Occipital lobe (tissue), 1 donor: ENCODE measurements at regions not wholly inside any gene's neighbourhood (a gene's known extent, or its start where the extent isn't known, plus 50 kb on each side); places are given as distances from the start of the nearest gene placed in this dataset.

Source experiments
- DNase-seq: peaks from one replicate; lab custom pipeline; 2025; lab: John Stamatoyannopoulos, UW

DNA sequence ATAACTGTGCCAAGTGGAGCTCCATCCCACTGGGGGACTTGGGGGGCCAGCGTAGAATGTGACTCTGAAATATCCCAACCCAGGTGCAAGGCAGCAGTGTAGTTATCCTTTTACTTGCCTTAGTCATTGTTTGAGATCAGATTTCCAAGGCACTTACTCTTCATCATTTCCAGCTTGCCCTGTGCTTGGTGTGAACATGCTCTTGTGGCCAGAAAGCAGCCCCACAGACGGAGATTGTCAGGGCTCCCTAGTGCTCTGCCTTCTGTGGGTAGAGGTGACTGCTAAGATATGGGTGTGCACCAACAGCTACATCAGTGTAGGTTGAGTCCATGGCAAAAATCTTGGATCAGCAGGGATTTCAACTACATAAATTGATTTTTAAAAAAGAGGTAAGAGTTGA is 2010.0 kb upstream of the PIK3C3 start:
- DNase-seq: no peak

DNA sequence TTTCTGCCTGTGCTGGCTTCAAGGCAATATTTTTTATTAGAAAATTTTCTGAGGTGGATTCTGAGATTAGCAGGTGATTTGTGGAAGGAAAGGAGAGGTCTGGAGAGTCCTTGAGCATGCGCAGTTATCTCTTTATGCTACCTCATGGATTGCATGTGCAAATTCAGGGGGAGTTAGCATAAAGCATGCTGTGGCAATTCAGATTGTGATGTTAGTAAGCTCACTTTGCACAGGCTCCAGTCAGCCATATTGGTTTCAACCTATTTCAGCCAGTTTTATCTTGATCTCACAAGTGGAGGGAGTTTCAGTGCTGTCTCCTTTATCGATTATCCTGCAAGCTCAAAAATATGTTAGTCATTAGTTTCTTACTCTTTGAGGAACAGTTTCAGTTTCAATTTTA is 2012.3 kb upstream of the PIK3C3 start:
- DNase-seq: no peak

DNA sequence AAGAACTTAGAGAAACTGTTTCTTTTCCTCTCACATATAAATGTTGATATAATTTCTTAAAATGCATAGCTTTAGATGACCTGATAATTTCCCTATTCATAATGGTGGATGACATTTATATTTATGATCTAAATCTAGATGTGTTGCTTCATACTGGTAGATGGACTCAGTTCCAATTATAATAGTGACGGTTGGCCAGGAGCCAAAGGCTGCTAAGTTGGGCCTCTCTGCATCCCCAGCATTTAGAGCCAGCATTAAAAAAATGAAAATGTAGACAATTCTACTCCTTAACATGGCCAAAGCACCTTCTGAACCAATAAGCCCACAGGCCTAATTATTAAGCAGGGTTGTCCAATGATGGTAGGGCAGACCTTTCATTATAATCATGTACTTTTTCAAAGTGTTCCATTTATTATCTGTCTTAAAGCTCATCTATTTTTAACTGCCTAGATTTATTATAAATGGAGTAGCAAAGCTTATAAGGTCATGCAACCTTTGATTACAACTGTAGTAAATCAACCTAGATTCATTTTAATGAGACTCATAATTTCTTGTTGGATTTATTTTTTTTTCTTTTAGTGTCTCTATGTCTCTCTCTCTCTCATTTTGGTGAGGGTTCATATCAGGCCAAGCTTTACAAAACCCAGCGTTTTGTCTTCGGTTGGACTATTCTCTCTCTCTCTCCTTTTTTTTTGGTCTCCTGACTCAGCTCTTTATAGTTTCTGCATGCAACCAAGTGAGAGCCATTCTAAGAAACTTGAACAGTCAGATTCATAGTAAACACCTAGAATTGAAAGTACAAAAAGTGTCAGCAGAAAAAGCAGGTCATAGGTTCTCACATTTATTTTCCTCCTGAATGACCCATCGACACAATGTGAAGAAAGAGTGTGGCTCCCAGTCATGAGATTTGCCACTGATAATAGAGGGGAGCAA is 2016.1 kb upstream of the PIK3C3 start:
- DNase-seq: no peak

DNA sequence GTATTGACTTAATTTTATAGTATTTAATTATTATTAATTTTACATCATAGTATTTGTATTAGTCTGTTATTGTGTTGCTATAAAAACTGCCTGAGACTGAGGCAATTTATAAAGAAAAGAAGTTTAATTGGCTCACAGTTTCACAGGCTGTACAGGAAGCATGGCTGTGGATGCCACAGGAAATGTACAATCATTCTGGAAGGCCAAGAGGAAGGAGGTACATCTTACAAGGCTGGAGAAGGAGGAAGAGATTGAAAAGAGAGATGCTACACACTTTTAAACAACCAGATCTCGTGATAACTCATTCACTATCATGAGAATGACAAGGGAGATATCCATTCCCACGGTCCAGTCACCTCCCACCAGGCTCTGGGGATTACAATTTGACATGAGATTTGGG is 2019.4 kb upstream of the PIK3C3 start:
- DNase-seq: no peak

DNA sequence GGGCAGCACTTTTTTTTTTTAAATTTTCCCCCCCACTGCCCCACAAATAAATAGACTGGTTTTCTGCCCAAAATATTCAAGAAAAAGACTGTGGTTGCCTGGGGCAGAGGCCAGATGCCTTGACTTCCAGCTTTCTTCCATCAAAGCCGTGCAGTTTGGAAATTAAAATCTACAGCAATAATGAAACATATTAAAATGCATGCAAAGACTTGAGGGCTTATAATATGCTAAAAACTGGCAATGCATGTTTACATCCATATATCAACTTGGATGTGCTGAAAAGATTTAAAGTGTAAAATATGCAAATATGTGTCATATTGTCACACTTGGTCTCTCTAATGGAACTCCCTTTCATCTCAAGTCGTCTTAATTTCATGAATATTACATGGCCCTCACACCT is 2036.2 kb upstream of the PIK3C3 start:
- no peak for DNase-seq

DNA sequence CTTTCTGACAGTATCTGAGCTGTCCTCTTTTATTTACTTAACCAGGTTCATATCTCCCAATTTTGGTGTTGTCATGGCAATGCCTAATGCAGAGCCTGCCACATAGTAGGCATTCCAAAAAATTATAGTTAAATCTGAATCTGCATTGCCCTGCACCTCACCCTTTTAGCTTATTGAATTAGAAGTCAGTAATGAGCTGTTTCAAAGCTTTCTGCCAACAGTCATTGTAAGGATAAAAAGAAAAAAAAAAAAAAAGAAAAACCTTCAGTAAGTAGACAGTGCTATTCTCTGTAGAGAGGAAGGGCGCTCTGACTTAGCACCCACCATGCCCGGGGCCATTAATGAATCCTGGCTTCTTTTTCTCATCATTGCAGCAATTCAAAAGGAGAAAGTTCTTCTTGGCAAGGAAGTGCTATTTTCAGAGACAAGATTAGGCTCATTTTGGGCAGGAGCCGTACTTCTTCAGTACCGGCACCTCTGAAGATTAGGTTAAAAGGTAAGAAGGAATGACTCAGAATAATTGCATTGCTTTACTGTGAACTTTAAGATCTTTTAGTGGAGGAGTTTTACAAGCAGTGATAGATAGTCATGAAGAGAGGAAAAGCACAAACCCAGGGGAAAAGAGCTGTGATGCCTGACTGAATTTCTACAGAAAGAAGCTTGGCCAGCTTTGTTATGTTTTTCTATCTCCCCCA is 2041.2 kb upstream of the PIK3C3 start:
- no peak for DNase-seq

DNA sequence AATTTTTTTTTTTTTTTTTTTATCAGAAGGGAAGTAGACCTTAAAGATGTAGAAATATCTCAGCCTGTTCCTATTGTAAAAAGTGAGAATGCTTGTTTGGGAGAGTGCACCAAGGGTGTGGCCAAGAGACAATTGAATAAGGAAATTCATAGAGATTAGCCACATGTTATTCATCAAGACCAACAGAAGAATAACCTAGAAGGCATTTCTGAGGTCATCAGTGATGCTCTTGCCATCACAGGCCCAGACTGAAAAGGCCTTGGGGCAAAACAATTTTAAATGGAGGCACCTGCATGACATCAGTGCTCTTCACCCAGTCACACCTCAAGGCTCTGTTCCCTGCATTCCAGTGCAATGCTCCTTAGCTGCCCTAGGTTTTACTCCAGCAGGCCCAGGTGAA is 2043.3 kb upstream of the PIK3C3 start:
- no peak for DNase-seq

DNA sequence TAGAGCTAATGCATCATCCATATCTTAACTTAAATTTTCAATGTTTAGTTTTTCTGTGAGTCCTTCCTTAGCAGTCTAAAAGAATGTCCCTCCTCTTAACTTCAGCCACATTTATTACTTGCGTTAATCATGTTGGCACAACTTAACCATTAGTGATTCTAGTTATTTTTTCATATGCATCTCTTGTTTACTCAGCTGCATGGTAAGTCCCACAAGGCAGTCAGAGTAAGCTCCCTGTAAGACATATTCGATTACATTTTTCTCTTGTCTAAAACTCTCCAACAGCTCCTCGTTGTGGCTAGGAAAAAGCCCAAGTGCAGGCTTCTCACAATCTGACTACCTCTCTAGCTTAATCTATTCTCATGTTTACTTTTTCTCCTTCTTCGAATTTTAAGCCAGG is 2045.3 kb upstream of the PIK3C3 start:
- no peak for DNase-seq

DNA sequence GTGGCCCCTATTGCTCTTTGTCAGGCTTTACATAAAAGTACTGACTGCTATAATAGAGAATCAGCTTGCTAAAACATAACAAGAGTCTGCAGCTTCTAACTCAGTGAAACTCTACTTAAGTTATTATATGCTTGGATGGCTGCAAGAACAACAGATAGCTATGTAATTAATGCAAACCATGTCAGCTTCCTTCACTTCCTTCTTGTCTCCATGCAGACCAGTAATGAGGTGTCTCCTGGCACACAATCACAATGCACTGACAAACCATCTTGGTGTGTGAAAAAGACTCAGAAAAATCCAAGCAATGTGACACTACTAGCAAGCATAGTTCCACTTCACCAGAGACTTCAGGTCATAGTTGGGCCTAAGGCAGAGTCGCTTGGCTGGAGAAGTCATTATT is 2068.9 kb upstream of the PIK3C3 start:
- no peak for DNase-seq

DNA sequence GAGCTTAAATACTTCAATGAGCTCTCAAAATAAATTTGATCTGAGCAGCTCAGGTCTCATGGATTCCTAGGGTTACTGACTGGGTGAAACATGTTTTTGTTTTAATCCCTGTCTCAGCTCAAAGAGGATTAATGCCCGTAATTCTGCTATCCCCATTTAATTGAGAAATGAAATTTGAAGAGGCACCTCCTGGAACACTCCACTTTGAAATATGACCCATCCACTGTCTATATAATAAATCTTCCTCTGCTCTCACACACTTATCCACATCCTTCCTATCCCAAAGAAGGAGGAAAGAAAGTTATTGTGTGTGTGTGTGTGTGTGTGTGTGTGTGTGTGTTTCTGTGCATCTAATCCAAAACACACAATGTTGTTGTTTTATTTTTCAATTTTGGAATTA is 2082.4 kb upstream of the PIK3C3 start:
- no peak for DNase-seq

DNA sequence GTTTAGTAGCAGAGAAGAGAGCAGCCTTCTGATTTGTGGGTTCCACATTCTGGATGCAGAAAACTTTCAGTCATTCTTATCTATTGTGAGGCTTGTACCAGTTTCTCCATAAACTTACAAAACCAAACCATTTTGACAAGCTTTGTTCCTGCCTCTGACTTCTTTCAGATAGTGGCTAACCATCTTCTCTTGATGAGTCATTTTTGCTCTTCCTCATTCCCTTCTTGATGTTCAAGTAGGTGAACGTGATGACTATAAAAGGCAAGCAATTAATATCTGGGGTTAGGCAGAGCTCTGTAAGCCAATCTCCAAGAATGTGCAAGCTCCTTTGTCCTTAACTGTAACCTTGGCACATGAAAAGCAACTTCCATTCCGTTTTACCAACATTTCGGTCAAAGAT is 2083.1 kb upstream of the PIK3C3 start:
- DNase-seq: no peak

DNA sequence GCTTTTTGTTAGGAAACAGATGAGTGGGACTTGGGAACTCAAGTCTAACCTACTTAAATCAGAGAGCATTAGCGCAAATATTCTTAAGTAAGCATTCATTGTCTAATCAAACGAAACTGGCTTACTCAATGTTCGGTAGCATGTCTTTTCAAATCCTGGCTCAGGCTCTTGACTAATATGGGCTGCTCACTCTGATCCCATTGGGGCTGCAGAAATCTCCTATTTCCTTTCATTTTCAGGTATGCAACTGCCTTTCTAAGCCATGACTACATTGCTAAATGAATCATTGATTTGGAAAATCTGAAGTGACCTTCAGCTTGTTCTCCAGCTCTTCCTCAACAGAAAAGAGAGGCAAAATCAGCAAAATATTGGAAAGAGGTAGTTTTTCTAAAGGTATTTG is 2084.4 kb upstream of the PIK3C3 start:
- no peak for DNase-seq

DNA sequence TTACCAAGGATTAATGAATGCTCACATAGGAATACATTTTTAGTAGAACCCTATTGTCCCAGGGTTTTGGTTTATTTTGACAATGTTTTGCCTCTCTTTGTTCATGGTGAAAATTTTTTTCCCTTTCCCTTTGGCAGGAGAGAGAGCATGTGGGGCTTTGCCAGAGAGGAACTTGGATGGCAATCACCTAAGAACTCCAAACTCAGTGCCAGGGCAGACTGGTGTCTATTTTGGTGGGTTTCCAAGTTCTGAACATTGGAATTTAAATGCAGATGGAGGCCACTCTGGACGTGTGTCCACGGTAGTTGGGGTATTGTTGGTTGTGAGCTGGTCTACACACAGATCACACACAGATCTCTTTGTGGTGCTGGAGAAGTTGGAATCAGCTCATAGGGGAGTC is 2091.1 kb upstream of the PIK3C3 start:
- DNase-seq: no peak

DNA sequence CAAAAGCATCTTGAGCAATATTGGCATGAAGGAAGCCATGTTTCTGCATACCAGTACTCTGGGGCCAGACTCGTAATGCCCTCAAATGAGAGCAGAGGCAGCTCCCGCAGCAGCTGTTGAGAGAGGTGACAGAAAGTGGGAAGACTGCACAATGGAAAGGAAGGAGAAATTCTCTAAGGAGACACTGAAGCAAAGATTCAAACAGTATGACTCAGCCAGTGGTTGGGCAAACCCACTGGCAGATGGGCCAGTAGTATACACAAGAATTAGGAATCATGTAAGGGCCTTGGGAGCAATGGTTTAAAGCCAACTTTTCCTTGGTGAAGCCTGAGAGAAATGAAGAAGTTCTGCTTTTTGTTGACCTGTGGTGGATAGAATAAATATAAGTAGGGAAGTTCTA is 2092.7 kb upstream of the PIK3C3 start:
- no peak for DNase-seq

DNA sequence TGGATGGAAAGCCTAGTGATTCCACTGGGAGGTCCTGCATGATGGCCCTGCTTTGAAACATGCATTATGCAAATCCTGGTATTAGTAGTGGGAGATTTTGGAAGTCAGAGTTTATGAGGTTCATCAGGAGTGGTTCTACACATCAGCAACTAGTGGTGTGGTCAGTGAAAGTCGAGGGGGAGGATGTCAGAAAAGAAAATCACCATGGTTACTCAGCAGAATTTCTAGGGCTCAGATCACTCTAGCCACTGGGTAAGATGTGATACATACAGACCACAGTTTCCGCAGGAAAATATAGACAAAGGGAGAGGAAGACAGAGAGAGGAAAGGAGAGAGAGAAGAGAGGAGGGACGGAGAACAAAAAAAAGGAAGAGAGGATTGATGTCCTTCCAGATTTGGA is 2100.7 kb upstream of the PIK3C3 start:
- no peak for DNase-seq

DNA sequence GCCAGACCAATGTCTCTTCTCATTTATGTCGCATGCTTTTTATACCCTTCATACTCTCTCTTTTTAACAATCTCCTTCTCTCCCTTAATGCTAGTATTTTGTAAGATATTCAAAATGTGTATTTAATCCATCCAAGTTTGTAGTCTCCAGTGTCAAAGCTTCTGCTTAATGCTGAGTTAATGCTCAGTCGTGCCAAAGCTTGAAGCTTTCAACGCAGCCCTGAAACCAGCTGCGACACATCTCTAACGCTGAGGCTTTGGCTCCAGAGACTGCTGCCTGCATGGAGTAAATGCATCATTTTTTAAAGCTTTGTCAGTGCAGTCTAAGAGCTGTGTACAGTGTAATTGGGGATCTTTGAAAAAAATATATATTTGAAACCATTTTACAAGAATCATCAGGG is 2108.8 kb upstream of the PIK3C3 start:
- DNase-seq: no peak

DNA sequence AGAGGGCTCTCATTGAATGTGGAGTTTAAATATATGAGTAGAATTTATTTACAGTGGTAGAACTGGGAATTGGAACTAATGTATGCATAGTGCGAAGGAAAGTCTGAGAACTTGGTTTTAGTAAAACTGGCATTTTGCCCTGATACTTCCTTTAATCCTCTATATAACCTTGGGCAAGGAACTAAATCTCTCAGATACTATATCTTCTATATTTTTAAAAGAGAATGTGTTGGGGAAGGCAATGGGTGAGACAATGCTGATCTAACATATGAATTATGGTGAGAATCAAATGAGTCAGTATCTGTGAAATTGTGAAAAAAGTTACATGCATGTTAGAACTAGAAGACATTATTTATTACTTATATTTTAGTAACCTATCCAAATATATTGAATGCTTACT is 2109.4 kb upstream of the PIK3C3 start:
- no peak for DNase-seq

DNA sequence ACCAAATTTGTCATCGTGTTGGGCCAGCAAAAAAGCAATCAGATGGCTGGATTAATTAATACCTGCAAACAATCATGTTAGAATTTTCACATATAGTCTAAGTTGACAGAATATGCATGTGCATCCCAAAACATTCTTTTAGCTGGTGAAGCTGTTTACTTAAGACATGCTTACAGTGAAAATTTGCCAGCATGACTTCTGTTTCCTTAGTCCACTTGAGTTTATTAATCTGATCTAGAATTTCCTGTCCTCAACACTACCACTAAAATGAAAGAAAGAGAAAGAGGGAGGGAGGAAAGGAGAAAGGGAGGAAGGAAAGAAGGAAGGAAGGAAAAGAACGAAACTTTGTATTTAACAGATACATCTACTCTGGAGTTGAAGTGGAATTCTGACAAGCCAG is 2109.9 kb upstream of the PIK3C3 start:
- DNase-seq: no peak

DNA sequence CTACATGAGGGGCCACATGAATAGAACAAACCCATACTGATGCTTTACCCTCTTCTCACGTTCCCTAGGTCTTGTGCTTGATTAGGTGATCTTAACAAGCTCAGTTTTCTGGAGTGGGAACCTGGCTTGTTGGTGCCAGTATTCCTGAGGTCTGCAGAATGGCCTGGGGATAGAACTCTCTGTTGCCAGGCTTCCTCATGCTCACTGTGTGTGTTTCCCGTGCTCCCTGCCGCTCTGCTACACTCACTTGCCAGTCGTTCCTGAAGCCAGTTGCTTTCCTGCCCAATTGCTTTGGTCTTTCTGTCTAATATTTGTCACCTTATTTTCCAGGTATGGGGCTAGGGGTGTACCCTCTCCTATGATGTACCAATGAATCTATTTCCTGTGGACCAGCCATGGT is 2111.5 kb upstream of the PIK3C3 start:
- DNase-seq: no peak

DNA sequence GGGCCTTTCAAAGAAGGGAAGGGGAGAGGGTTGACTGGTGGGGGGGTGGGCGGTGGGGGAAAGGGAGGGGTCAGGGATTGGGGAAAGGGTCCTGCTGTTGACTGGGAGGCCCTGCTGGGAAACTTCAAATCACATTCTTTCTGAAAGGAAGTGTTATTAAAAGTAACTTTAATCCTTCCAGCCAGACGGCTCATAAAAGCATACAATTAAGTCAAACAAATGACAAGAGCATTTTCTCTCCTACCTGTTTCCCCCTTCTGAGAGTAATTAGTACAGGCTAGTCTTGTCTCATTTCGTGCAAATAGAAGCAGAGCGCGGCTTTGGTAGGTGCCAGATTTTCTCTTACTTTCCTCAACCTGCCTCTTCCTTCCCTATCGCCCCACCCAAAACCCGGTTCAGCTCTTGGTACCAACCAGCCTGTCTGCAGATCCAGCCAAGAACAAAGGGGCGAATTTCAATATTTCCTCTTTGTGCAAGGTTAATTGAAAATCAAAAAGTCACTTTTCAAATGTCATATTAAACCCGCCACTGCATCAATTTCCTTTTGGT is 2112.6 kb upstream of the PIK3C3 start:
- DNase-seq: no peak

DNA sequence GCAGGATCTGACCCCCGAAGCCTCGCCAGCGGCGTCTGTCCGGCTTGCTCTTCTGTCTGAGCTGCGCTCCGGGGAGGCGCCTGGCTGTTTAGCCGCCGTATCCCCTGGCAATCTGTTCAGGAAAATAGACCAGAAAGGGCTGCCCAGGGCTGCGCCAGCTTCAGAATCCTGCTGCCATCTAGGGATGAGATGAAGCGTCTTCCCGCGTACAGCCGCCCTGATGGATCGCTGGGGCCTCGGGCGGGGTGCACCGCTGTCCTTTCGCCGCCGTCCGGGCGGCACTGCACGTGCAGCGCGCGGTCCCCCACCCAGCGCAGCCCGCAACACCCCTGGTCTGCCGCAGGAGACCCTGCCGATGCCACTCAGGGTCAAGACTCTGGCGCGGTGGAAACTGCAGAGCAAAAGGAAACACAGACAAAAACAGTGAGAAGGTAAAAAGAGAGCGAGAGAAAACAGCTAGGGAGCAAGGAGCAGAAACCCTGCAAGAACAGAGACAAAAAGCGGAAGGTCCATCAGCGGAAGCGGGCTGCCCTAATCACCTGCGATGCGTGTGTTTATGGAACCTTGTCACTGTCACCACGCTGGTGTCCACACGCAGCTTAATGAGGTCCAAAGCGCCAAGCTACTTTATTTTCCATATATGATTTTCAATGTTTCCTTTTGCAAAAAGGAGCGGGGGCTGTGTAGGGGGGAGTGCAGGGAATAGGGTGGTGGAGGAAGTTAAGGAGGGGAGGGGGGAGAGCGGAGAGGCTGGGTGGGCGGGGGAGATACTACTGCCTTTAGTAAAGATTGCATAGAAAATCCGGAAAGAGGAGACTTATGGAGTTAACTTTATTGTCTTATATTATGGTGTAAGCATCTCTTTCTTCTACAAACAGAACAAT is 2113.3 kb upstream of the PIK3C3 start:
- peak; percentile 56 for DNase-seq
